Mesendoderm (in vitro differentiated cells): ENCODE measurements at regions not wholly inside any gene's neighbourhood (a gene's known extent, or its start where the extent isn't known, plus 50 kb on each side); places are given as distances from the start of the nearest gene placed in this dataset.
A peak's percentile ranks its signal among the peaks of the same experiment; 100 is the strongest.

Experiments used
- DNase-seq: peaks from one replicate; pipeline ENCODE4 v3.0.0; 2013
- H2AK5ac ChIP-seq: 2 replicates; pipeline ENCODE4 v1.6.1; 2013; ENCODE audit warnings: low read length, inconsistent platforms
- H2BK120ac ChIP-seq: 2 replicates; pipeline ENCODE4 v1.6.1; 2013; ENCODE audit warnings: low read depth, mild to moderate bottlenecking, low read length, moderate library complexity, mixed read lengths
- H2BK15ac ChIP-seq: replicated peaks from 2 replicates; pipeline ENCODE4 v1.6.1; 2013; ENCODE audit warnings: low read depth, mild to moderate bottlenecking, moderate library complexity
- H2BK5ac ChIP-seq: 2 replicates; pipeline ENCODE4 v1.6.1; 2013; ENCODE audit warnings: low read length, inconsistent platforms
- H3K18ac ChIP-seq: 2 replicates; pipeline ENCODE4 v1.6.1; 2013; ENCODE audit warnings: mild to moderate bottlenecking, low read length, mixed read lengths
- H3K23ac ChIP-seq: one replicate; pipeline ENCODE4 v1.6.1; 2013; ENCODE audit warnings: low read length
- H3K27ac ChIP-seq: 2 replicates; pipeline ENCODE4 v1.5.1; 2013; ENCODE audit warnings: low read depth, mild to moderate bottlenecking, inconsistent platforms, low read length, moderate library complexity
- H3K27me3 ChIP-seq: 2 replicates; pipeline ENCODE4 v1.6.1; 2013; ENCODE audit warnings: low read length, control low read depth, mild to moderate bottlenecking, inconsistent platforms; ENCODE audit not compliant: insufficient read depth, poor library complexity
- H3K36me3 ChIP-seq: 2 replicates; pipeline ENCODE4 v1.6.1; 2013; ENCODE audit warnings: low read length, inconsistent platforms; ENCODE audit not compliant: control insufficient read depth, insufficient read depth
- H3K4ac ChIP-seq: one replicate; pipeline ENCODE4 v1.6.1; 2013; ENCODE audit warnings: low read depth, mild to moderate bottlenecking, low read length, moderate library complexity
- H3K4me1 ChIP-seq: 2 replicates; pipeline ENCODE4 v1.6.1; 2013; ENCODE audit warnings: low read depth, low read length, inconsistent platforms; ENCODE audit not compliant: control insufficient read depth
- H3K4me2 ChIP-seq: 2 replicates; pipeline ENCODE4 v1.6.1; 2013; ENCODE audit warnings: low read length
- H3K4me3 ChIP-seq: 2 replicates; pipeline ENCODE4 v1.5.1; 2013; ENCODE audit warnings: mild to moderate bottlenecking, low read length
- H3K56ac ChIP-seq: one replicate; pipeline ENCODE4 v1.6.1; 2013; ENCODE audit warnings: low read length
- H3K79me1 ChIP-seq: 2 replicates; pipeline ENCODE4 v1.6.1; 2013; ENCODE audit warnings: low read length, inconsistent platforms
- H3K79me2 ChIP-seq: 2 replicates; pipeline ENCODE4 v1.6.1; 2013; ENCODE audit warnings: mild to moderate bottlenecking, low read length; ENCODE audit not compliant: control insufficient read depth, insufficient read depth
- H3K9ac ChIP-seq: 2 replicates; pipeline ENCODE4 v1.6.1; 2013; ENCODE audit warnings: low read length, inconsistent platforms
- H4K5ac ChIP-seq: one replicate; pipeline ENCODE4 v1.6.1; 2013; ENCODE audit warnings: low read length
- H4K8ac ChIP-seq: one replicate; pipeline ENCODE4 v1.6.1; 2013; ENCODE audit warnings: low read depth, mild to moderate bottlenecking, control low read depth, low read length, moderate library complexity
- WGBS: extraction: QIAGEN DNeasy Blood & Tissue Kit; methylation state at CpG from one replicate; pipeline ENCODE4 v1.1.7; 2013; ENCODE audit warnings: low lambda C conversion rate, missing lambda C conversion rate; ENCODE audit not compliant: insufficient coverage; ENCODE audit errors: extremely low coverage; 5-methylcytosine and 5-hydroxymethylcytosine counted together

GRCh38 chr2:107263628-107264027, 377.7 kb upstream of the ST6GAL2 start:
- Histone ChIP-seq H2BK5ac (no peak overlapping the region), H3K4me1 (no peaks in the 10 kb centered on the region), H3K36me3 (no peaks in the 10 kb centered on the region)

GRCh38 chr2:107264184-107264583, 378.2 kb upstream of the ST6GAL2 start:
- Histone ChIP-seq H3K23ac (no peak overlapping the region), H3K4ac (no peak overlapping the region), H3K4me2 (no peak overlapping the region), H3K9ac (no peak overlapping the region), H3K4me3 (no peak overlapping the region), H3K27ac (no peak overlapping the region), H3K36me3 (no peaks in the 10 kb centered on the region), H4K8ac (no peak overlapping the region), H3K79me1 (no peaks in the 10 kb centered on the region), H3K27me3 (no peaks in the 10 kb centered on the region), H2BK5ac (no peak overlapping the region), H3K56ac (no peak overlapping the region), H4K5ac (no peak overlapping the region), H3K4me1 (no peaks in the 10 kb centered on the region), H2BK15ac (no peak overlapping the region), H2AK5ac (no peak overlapping the region), H3K18ac (no peak overlapping the region), H2BK120ac (no peak overlapping the region), H3K79me2 (no peaks in the 10 kb centered on the region)
- no CpG with 5 or more reads among the region's 6 CpGs for WGBS
- DNase-seq = no peak

More at GRCh38 chr2:107263628-107264027, 377.7 kb upstream of the ST6GAL2 start:
- Histone ChIP-seq H3K79me2 (no peaks in the 10 kb centered on the region), H2AK5ac (no peak overlapping the region), H3K4me3 (no peak overlapping the region), H3K27ac (no peak overlapping the region), H3K56ac (no peak overlapping the region), H3K79me1 (no peaks in the 10 kb centered on the region), H3K4ac (no peak overlapping the region), H3K23ac (no peak overlapping the region), H4K8ac (no peak overlapping the region), H3K27me3 (no peaks in the 10 kb centered on the region), H4K5ac (no peak overlapping the region), H2BK120ac (no peak overlapping the region), H3K4me2 (no peak overlapping the region), H3K9ac (no peak overlapping the region), H2BK15ac (no peak overlapping the region), H3K18ac (no peak overlapping the region)
- no CpG with 5 or more reads among the region's 3 CpGs for WGBS
- DNase-seq = no peak

GRCh38 chr2:107266555-107266954, 380.6 kb upstream of the ST6GAL2 start:
- Histone ChIP-seq H3K4me1 (no peaks in the 10 kb centered on the region), H3K27me3 (no peaks in the 10 kb centered on the region), H2BK5ac (no peak overlapping the region), H3K4me3 (no peak overlapping the region), H3K4ac (no peak overlapping the region), H2BK120ac (no peak overlapping the region), H3K4me2 (no peak overlapping the region), H2AK5ac (no peak overlapping the region), H3K79me1 (no peaks in the 10 kb centered on the region), H3K36me3 (no peaks in the 10 kb centered on the region), H3K79me2 (no peaks in the 10 kb centered on the region), H3K23ac (no peak overlapping the region), H3K9ac (no peak overlapping the region), H3K56ac (no peak overlapping the region), H4K5ac (no peak overlapping the region), H3K18ac (no peak overlapping the region), H4K8ac (no peak overlapping the region), H3K27ac (no peak overlapping the region), H2BK15ac (no peak overlapping the region)
- DNase-seq = no peak
- WGBS = no CpG with 5 or more reads among the region's 1 CpG

- no peak overlapping the region for H3K27ac ChIP-seq
- H3K4me2 ChIP-seq = no peak overlapping the region
- H2BK15ac ChIP-seq = no peak overlapping the region
- H3K79me1 ChIP-seq = no peaks in the 10 kb centered on the region
- H3K27me3 ChIP-seq = no peaks in the 10 kb centered on the region
- no peak overlapping the region for H3K4ac ChIP-seq
- DNase-seq = no peak
- no peak overlapping the region for H2BK5ac ChIP-seq
- H2BK120ac ChIP-seq = no peak overlapping the region
- H3K56ac ChIP-seq = no peak overlapping the region
- H3K79me2 ChIP-seq = no peaks in the 10 kb centered on the region
- no peak overlapping the region for H4K5ac ChIP-seq
- WGBS = no CpG with 5 or more reads among the region's 3 CpGs
- H3K4me3 ChIP-seq = no peak overlapping the region
- H3K4me1 ChIP-seq = no peaks in the 10 kb centered on the region
- no peak overlapping the region for H2AK5ac ChIP-seq
- no peak overlapping the region for H3K23ac ChIP-seq
- no peaks in the 10 kb centered on the region for H3K36me3 ChIP-seq
- no peak overlapping the region for H3K9ac ChIP-seq
- H3K18ac ChIP-seq = no peak overlapping the region
- H4K8ac ChIP-seq = no peak overlapping the region
These were observed 381.1 kb upstream of the ST6GAL2 start for GRCh38 chr2:107267086-107267485.

GRCh38 chr2:107276034-107276433, 390.1 kb upstream of the ST6GAL2 start:
- no peak overlapping the region for H3K9ac ChIP-seq
- no peak overlapping the region for H4K8ac ChIP-seq
- no peaks in the 10 kb centered on the region for H3K36me3 ChIP-seq
- no peak for DNase-seq
- no peak overlapping the region for H3K4ac ChIP-seq
- H3K27ac ChIP-seq = no peak overlapping the region
- H3K4me2 ChIP-seq = no peak overlapping the region
- H2BK15ac ChIP-seq = no peak overlapping the region
- no peak overlapping the region for H3K23ac ChIP-seq
- H3K4me1 ChIP-seq = no peaks in the 10 kb centered on the region
- no peak overlapping the region for H2BK5ac ChIP-seq
- no peaks in the 10 kb centered on the region for H3K79me1 ChIP-seq
- no peak overlapping the region for H3K4me3 ChIP-seq
- WGBS = no CpG with 5 or more reads among the region's 2 CpGs
- H3K18ac ChIP-seq = no peak overlapping the region
- H3K79me2 ChIP-seq = no peaks in the 10 kb centered on the region
- no peak overlapping the region for H2BK120ac ChIP-seq
- H2AK5ac ChIP-seq = no peak overlapping the region
- H3K27me3 ChIP-seq = no peaks in the 10 kb centered on the region
- H3K56ac ChIP-seq = no peak overlapping the region
- H4K5ac ChIP-seq = no peak overlapping the region

GRCh38 chr2:107278672-107279071, 392.7 kb upstream of the ST6GAL2 start:
- WGBS = no CpG with 5 or more reads among the region's 1 CpG
- no peak overlapping the region for H3K4ac ChIP-seq
- no peak overlapping the region for H3K56ac ChIP-seq
- no peak overlapping the region for H4K8ac ChIP-seq
- no peak overlapping the region for H3K18ac ChIP-seq
- no peaks in the 10 kb centered on the region for H3K79me1 ChIP-seq
- H3K4me1 ChIP-seq = peaks cover 3% of the 10 kb centered on the region
- H3K27ac ChIP-seq = no peak overlapping the region
- H4K5ac ChIP-seq = no peak overlapping the region
- no peaks in the 10 kb centered on the region for H3K36me3 ChIP-seq
- no peaks in the 10 kb centered on the region for H3K27me3 ChIP-seq
- DNase-seq = peak; percentile 25
- H3K79me2 ChIP-seq = no peaks in the 10 kb centered on the region
- H3K9ac ChIP-seq = no peak overlapping the region
- H2BK15ac ChIP-seq = no peak overlapping the region
- no peak overlapping the region for H2AK5ac ChIP-seq
- H3K4me3 ChIP-seq = no peak overlapping the region
- no peak overlapping the region for H2BK120ac ChIP-seq
- no peak overlapping the region for H2BK5ac ChIP-seq
- no peak overlapping the region for H3K4me2 ChIP-seq
- no peak overlapping the region for H3K23ac ChIP-seq
